ENCODE measurements at regions not wholly inside any gene's neighbourhood (a gene's known extent, or its start where the extent isn't known, plus 50 kb on each side); places are given as distances from the start of the nearest gene placed in this dataset.
"Not testable (repeated sequence)": the region's sequence is repeated elsewhere in the genome, so short reads cannot be mapped to it uniquely, and the experiment has no call there.

GRCh38 chr4:18422685-18423084, 401.1 kb upstream of the LCORL start:
- no peaks in the 10 kb centered on the region for H3K36me3 Mint-ChIP-seq
- H3K9me3 Mint-ChIP-seq, result no peaks in the 10 kb centered on the region
- H3K4me3 Mint-ChIP-seq, result no peak overlapping the region
- no peaks in the 10 kb centered on the region for H3K27me3 Mint-ChIP-seq
- no peaks in the 10 kb centered on the region for H3K4me1 Mint-ChIP-seq
- no peak for ATAC-seq (ENCODE audit: low read depth)
- no peak overlapping the region for H3K27ac Mint-ChIP-seq
- no peak for DNase-seq (ENCODE audit: low spot score in 2 of 2)

GRCh38 chr4:18421519-18421918, 400.0 kb upstream of the LCORL start:
- Mint-ChIP-seq H3K27me3 (no peaks in the 10 kb centered on the region), H3K4me1 (no peaks in the 10 kb centered on the region), H3K4me3 (no peak overlapping the region), H3K9me3 (no peaks in the 10 kb centered on the region), H3K36me3 (no peaks in the 10 kb centered on the region), H3K27ac (no peak overlapping the region)
- no peak for ATAC-seq (ENCODE audit: low read depth)
- DNase-seq (ENCODE audit: low spot score in 2 of 2), result no peak

DNA sequence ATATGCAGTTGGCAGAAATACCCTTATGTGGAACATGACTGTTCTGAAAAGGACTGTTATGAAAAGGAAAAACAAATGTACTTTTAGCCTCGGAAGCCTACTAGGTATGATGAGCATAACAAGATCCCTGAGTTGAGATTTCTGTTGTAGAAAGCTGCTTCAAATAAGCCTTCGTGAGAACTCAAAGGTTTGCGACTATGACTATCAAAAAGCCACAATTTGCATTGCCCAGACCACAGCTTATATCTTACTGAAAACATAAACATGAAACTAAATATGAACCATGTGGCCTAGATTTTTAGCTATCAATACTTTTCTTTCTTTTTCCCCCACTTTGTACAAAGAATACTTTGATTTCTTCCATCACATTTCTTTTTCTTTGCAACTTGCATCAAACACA, 398.2 kb upstream of the LCORL start:
- Mint-ChIP-seq H3K27ac (no peak overlapping the region), H3K36me3 (no peaks in the 10 kb centered on the region), H3K9me3 (no peaks in the 10 kb centered on the region), H3K4me1 (no peaks in the 10 kb centered on the region), H3K27me3 (no peaks in the 10 kb centered on the region), H3K4me3 (no peak overlapping the region)
- no peak for DNase-seq (ENCODE audit: low spot score in 2 of 2)
- ATAC-seq (ENCODE audit: low read depth), result no peak

DNA sequence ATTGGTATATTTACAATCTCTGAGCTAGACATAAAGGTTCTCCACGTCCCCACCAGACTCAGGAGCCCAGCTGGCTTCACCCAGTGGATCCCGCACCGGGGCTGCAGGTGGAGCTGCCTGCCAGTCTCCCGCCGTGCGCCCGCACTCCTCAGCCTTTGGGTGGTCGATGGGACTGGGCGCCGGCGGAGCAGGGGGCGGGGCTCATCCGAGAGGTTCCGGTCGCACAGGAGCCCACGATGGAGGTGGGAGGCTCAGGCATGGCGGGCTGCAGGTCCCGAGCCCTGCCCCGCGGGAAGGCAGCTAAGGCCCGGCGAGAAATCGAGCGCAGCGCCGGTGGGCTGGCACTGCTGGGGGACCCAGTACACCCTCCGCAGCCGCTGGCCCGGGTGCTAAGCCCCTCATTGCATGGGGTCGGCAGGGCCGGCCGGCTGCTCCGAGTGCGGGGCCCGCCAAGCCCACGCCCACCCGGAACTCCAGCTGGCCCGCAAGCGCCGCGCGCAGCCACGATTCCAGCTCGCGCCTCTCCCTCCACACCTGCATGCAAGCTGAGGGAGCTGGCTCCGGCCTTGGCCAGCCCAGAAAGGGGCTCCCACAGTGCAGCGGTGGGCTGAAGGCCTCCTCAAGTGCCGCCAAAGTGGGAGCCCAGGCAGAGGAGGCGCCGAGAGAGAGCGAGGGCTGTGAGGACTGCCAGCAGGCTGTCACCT, 396.8 kb upstream of the LCORL start:
- H3K4me1 Mint-ChIP-seq; H3K9me3 Mint-ChIP-seq; H3K27me3 Mint-ChIP-seq; H3K36me3 Mint-ChIP-seq; ATAC-seq (ENCODE audit: low read depth); H3K27ac Mint-ChIP-seq; H3K4me3 Mint-ChIP-seq; DNase-seq (ENCODE audit: low spot score in 2 of 2): not testable (repeated sequence)

GRCh38 chr4:18417651-18418050, 396.1 kb upstream of the LCORL start:
- H3K27ac Mint-ChIP-seq, result not testable (repeated sequence)

DNA sequence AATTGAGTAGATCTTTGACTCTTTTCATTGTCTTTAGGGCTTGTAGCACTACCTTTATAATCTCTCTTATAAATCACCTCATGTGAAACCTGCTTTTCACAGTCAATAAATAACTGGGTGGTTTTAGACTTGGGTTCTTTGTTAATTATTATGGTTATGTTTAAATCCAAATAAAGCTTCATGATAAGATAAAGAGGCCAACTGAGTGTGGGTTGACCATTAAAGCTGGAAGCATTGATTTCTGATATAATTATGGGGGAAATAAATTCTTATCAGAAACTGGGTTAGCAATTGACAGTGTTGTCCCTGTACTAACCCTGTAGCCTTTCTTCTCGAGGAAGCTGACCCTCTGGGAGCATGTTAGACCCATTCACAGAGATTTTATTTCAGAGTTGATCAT, 384.7 kb upstream of the LCORL start:
- no peak overlapping the region for H3K27ac Mint-ChIP-seq
- H3K27me3 Mint-ChIP-seq, result no peaks in the 10 kb centered on the region
- H3K9me3 Mint-ChIP-seq, result no peaks in the 10 kb centered on the region
- no peaks in the 10 kb centered on the region for H3K4me1 Mint-ChIP-seq
- no peak for ATAC-seq (ENCODE audit: low read depth)
- no peak overlapping the region for H3K4me3 Mint-ChIP-seq
- H3K36me3 Mint-ChIP-seq, result no peaks in the 10 kb centered on the region
- no peak for DNase-seq (ENCODE audit: low spot score in 2 of 2)

More at GRCh38 chr4:18417651-18418050, 396.1 kb upstream of the LCORL start:
- H3K4me1 Mint-ChIP-seq; H3K9me3 Mint-ChIP-seq; H3K27me3 Mint-ChIP-seq; H3K36me3 Mint-ChIP-seq; H3K4me3 Mint-ChIP-seq; DNase-seq (ENCODE audit: low spot score in 2 of 2); ATAC-seq (ENCODE audit: low read depth): not testable (repeated sequence)

DNA sequence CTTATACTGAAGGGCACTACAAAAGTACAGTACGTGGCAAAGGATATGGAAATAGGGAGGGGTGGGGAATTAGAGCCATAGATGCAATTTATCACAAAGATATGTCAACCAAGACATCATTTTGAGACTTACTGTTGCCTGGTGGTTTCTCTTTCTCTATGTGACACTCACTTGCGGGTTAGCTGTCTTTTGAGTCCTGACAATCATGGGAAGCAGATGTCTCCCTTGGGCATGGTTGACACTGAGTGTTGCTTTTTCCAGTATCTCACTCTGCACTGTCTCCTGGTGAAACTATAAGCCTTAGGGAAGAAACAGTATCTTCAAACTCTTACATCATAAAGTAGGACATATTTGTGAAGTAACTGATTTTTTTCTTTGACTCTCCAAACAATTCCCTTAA, 383.5 kb upstream of the LCORL start:
- Mint-ChIP-seq H3K4me1 (no peaks in the 10 kb centered on the region), H3K27me3 (peaks cover 3% of the 10 kb centered on the region), H3K36me3 (no peaks in the 10 kb centered on the region), H3K9me3 (no peaks in the 10 kb centered on the region), H3K4me3 (no peak overlapping the region), H3K27ac (no peak overlapping the region)
- no peak for DNase-seq (ENCODE audit: low spot score in 2 of 2)
- no peak for ATAC-seq (ENCODE audit: low read depth)

GRCh38 chr4:18404642-18405041, 383.1 kb upstream of the LCORL start:
- ATAC-seq (ENCODE audit: low read depth), result no peak
- Mint-ChIP-seq H3K27me3 (peaks cover 3% of the 10 kb centered on the region), H3K4me1 (no peaks in the 10 kb centered on the region)

DNA sequence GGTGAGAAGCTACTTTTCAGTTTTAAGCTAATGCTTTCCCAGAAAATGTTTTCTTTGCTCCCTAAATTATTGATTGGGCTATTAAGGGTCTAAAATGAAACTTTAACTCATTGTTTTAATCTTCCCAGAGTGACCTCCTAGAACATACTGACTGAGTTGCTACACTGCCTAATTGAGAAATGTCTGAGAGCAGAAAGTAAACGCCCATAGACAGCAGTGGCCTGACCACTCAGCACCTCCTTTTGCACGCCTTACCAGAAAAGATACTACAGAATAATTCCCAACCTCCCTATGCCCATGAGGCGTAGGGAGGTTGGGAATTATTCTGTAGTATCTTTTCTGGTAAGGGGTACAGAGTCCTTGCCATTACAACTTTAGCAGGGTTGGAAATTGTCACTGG, 381.8 kb upstream of the LCORL start:
- ATAC-seq (ENCODE audit: low read depth), result no peak

More at GRCh38 chr4:18404642-18405041, 383.1 kb upstream of the LCORL start:
- H3K27ac Mint-ChIP-seq, result no peak overlapping the region
- no peaks in the 10 kb centered on the region for H3K9me3 Mint-ChIP-seq
- H3K36me3 Mint-ChIP-seq, result no peaks in the 10 kb centered on the region
- no peak for DNase-seq (ENCODE audit: low spot score in 2 of 2)
- H3K4me3 Mint-ChIP-seq, result no peak overlapping the region

GRCh38 chr4:18401868-18402267, 380.3 kb upstream of the LCORL start:
- H3K27ac Mint-ChIP-seq, result no peak overlapping the region
- H3K36me3 Mint-ChIP-seq, result no peaks in the 10 kb centered on the region
- H3K4me1 Mint-ChIP-seq, result no peaks in the 10 kb centered on the region
- no peaks in the 10 kb centered on the region for H3K9me3 Mint-ChIP-seq
- no peak for ATAC-seq (ENCODE audit: low read depth)
- peaks cover 3% of the 10 kb centered on the region for H3K27me3 Mint-ChIP-seq
- no peak overlapping the region for H3K4me3 Mint-ChIP-seq
- DNase-seq (ENCODE audit: low spot score in 2 of 2), result no peak

More for the DNA sequence above, 381.8 kb upstream of the LCORL start:
- no peaks in the 10 kb centered on the region for H3K9me3 Mint-ChIP-seq
- H3K4me3 Mint-ChIP-seq, result no peak overlapping the region
- no peaks in the 10 kb centered on the region for H3K36me3 Mint-ChIP-seq
- DNase-seq (ENCODE audit: low spot score in 2 of 2), result no peak
- H3K27ac Mint-ChIP-seq, result no peak overlapping the region
- H3K27me3 Mint-ChIP-seq, result peaks cover 3% of the 10 kb centered on the region
- no peaks in the 10 kb centered on the region for H3K4me1 Mint-ChIP-seq

DNA sequence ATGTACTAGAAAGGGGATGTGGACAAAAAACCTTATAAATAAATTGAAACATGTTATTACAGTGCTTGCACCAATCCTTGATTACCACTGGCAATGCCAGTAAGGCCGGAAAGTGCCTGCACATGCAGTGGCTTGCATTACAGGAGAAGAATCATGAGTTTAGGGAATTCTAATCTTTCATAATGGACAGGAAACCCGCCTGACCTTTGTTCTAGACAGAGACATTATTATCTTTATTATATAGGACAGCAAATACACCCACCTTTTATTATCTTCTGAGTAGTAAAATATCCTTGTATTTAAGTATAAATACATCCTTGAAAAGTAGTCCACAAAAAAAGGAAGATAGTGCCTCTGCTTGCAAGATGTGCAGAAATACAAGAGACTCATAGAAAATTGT, 379.9 kb upstream of the LCORL start:
- Mint-ChIP-seq H3K27ac (no peak overlapping the region), H3K9me3 (no peaks in the 10 kb centered on the region), H3K27me3 (peaks cover 3% of the 10 kb centered on the region), H3K36me3 (no peaks in the 10 kb centered on the region), H3K4me1 (no peaks in the 10 kb centered on the region), H3K4me3 (no peak overlapping the region)
- DNase-seq (ENCODE audit: low spot score in 2 of 2) (no peak), ATAC-seq (ENCODE audit: low read depth) (no peak)

DNA sequence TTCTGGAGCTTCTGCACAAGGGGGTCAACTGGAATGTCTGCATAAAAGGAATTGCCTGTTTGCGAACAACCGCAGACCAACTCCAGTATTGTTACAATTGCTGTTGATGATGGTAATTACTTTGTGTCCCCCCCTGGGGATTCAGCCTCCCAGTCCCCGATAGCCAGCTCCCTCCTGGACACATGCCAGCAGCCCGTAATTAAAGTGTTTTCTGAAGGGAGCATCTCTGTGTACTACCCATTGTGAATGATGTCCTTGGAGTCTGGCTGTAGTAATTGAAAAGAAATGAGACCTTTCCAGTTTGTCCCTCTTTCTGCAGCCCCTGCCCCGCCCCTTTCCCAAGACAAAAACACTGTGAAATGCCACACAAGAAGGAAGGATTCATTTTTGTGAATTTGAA, 377.1 kb upstream of the LCORL start:
- Mint-ChIP-seq H3K9me3 (peaks cover 2% of the 10 kb centered on the region), H3K27me3 (peaks cover 3% of the 10 kb centered on the region), H3K36me3 (no peaks in the 10 kb centered on the region), H3K4me3 (no peak overlapping the region), H3K27ac (no peak overlapping the region), H3K4me1 (no peaks in the 10 kb centered on the region)
- ATAC-seq (ENCODE audit: low read depth) (no peak), DNase-seq (ENCODE audit: low spot score in 2 of 2) (no peak)

GRCh38 chr4:18397681-18398390, 376.3 kb upstream of the LCORL start:
- peaks cover 3% of the 10 kb centered on the region for H3K27me3 Mint-ChIP-seq
- no peaks in the 10 kb centered on the region for H3K4me1 Mint-ChIP-seq
- H3K36me3 Mint-ChIP-seq, result no peaks in the 10 kb centered on the region
- H3K27ac Mint-ChIP-seq, result no peak overlapping the region
- ATAC-seq (ENCODE audit: low read depth) (no peak), DNase-seq (ENCODE audit: low spot score in 2 of 2) (no peak)
- no peak overlapping the region for H3K4me3 Mint-ChIP-seq
- H3K9me3 Mint-ChIP-seq, result peaks cover 2% of the 10 kb centered on the region

DNA sequence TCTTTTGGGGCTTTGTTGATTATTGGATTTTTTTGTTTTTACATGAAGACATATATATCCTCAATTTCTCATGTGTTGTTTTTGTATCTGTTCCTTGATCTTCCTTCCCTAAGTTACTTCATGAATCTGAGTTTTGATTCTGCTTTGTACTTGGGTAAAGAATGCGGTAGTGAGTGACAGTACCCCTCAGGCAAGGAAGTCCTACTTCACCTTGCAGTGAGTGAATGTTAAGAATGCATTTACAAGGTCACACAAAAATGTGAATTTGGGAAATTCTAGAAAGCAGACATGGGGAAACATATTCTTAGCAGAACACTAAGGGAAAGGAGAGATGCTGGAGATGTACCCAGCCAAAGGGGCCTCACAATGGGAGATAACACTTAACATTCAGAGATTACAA, 373.1 kb upstream of the LCORL start:
- Mint-ChIP-seq H3K27ac (no peak overlapping the region), H3K4me3 (no peak overlapping the region), H3K9me3 (peaks cover 2% of the 10 kb centered on the region), H3K27me3 (no peaks in the 10 kb centered on the region), H3K36me3 (no peaks in the 10 kb centered on the region), H3K4me1 (no peaks in the 10 kb centered on the region)
- DNase-seq (ENCODE audit: low spot score in 2 of 2) (no peak), ATAC-seq (ENCODE audit: low read depth) (no peak)

- Mint-ChIP-seq H3K4me1 (no peaks in the 10 kb centered on the region), H3K27ac (no peak overlapping the region), H3K27me3 (no peaks in the 10 kb centered on the region), H3K36me3 (no peaks in the 10 kb centered on the region), H3K4me3 (no peak overlapping the region), H3K9me3 (peaks cover 2% of the 10 kb centered on the region)
- no peak for ATAC-seq (ENCODE audit: low read depth)
- DNase-seq (ENCODE audit: low spot score in 2 of 2), result no peak
Observed at GRCh38 chr4:18391354-18391728, 369.8 kb upstream of the LCORL start.
